HCT116 (cell line): ENCODE measurements at regions not wholly inside any gene's neighbourhood (a gene's known extent, or its start where the extent isn't known, plus 50 kb on each side); places are given as distances from the start of the nearest gene placed in this dataset.

ENCODE experiments used
- ATAC-seq: fragments of 200-7000 bp; cut with Tn5 transposase; 2 replicates; pipeline ENCODE4 v1.9.1; 2020; ENCODE audit warnings: mild to moderate bottlenecking, moderate library complexity
- BruUV-seq: library from RNA; stranded (reverse); fragments of 400-500 nt; replicated peaks from 2 replicates; lab custom pipeline; 2021; lab: Mats Ljungman, UMichigan
- CTCF ChIA-PET: fragments of 300-600 bp; sonication (Branson Sonifier 250); formaldehyde crosslinking; loops from one replicate; lab custom pipeline; 2021; ENCODE audit warnings: antibody characterized with exemption; lab: Charles Lee
- POLR2A ChIA-PET: fragments of 300-600, 350-600 bp; sonication (Branson Sonifier 250); formaldehyde crosslinking; loops from one replicate; lab custom pipeline; 2021; ENCODE audit warnings: antibody characterized with exemption; lab: Charles Lee
- RAD21 ChIA-PET, 2 experiments: fragments of 300-600 bp; sonication (Branson Sonifier 250); formaldehyde crosslinking; loops; one replicate each; lab custom pipeline; 2023; ENCODE audit warnings: low total read pairs in 2 of 2; ENCODE audit not compliant: uncharacterized antibody in 2 of 2, unreplicated experiment in 2 of 2, low non-redundant PET in 1 of 2; lab: Charles Lee
- DNase-seq: peaks from one replicate; pipeline ENCODE4 v3.0.0-alpha.2; 2010; ENCODE audit warnings: low read depth, low spot score
- H2AFZ ChIP-seq: fragments of 200-600 bp; shearing (Covaris generic), sonication (generic); 2 replicates; pipeline ENCODE4 v1.6.1; 2017; ENCODE audit warnings: low read depth, mixed run types, mixed read lengths, antibody characterized with exemption, low read length; ENCODE audit not compliant: poor library complexity, severe bottlenecking
- H3K27ac ChIP-seq: 2 replicates; pipeline ENCODE4 v1.5.1; 2012; ENCODE audit warnings: low read depth, low read length
- H3K27me3 ChIP-seq: fragments of 200-600 bp; sonication (generic); 2 replicates; pipeline ENCODE4 v1.6.1; 2016; ENCODE audit warnings: mixed run types, low read length, mixed read lengths; ENCODE audit not compliant: insufficient read depth
- H3K36me3 ChIP-seq, 2 experiments: fragments of 200-500 bp in 1 of 2; fragments of 200-600 bp in 1 of 2; sonication (Bioruptor generic) in 1 of 2; sonication (generic) in 1 of 2; 2 replicates each; pipeline versions ENCODE4 v1.5.1 to v1.6.1; 2014 to 2016; ENCODE audit warnings: low read length in 2 of 2, inconsistent platforms in 1 of 2, mixed read lengths in 1 of 2, mixed run types in 1 of 2; ENCODE audit not compliant: insufficient read depth in 2 of 2, control insufficient read depth in 1 of 2
- H3K4me1 ChIP-seq, 2 experiments: fragments of 200-600 bp in 1 of 2; sonication (generic) in 1 of 2; 2 replicates each; pipeline versions ENCODE4 v1.5.1 to v1.6.1; 2012 to 2017; ENCODE audit warnings: low read length in 2 of 2, inconsistent platforms in 1 of 2, mild to moderate bottlenecking in 1 of 2, mixed read lengths in 1 of 2, mixed run types in 1 of 2, moderate library complexity in 1 of 2; ENCODE audit not compliant: insufficient read depth in 2 of 2, control insufficient read depth in 1 of 2
- H3K4me2 ChIP-seq: fragments of 200-600 bp; sonication (generic); 2 replicates; pipeline ENCODE4 v1.6.1; 2017; ENCODE audit warnings: mixed run types, low read length, mixed read lengths
- H3K4me3 ChIP-seq, 2 experiments: fragments of 200-600 bp in 1 of 2; sonication (generic) in 1 of 2; replicated peaks in 1 of 2; 2 replicates each; pipeline ENCODE4 v1.5.1; 2011 to 2016; ENCODE audit warnings: low read length in 2 of 2, control low read depth in 1 of 2, low read depth in 1 of 2, mild to moderate bottlenecking in 1 of 2, mixed read lengths in 1 of 2, mixed run types in 1 of 2
- H3K79me2 ChIP-seq: fragments of 200-600 bp; sonication (generic); 2 replicates; pipeline ENCODE4 v1.6.1; 2017; ENCODE audit warnings: mild to moderate bottlenecking, mixed run types, low read length, moderate library complexity, mixed read lengths; ENCODE audit not compliant: insufficient read depth
- H3K9ac ChIP-seq: fragments of 200-600 bp; sonication (generic); 2 replicates; pipeline ENCODE4 v1.6.1; 2016; ENCODE audit warnings: low read length, mixed read lengths
- H3K9me2 ChIP-seq: fragments of 200-600 bp; sonication (generic), shearing (Covaris generic); 2 replicates; pipeline ENCODE4 v1.6.1; 2017; ENCODE audit warnings: mixed run types, mild to moderate bottlenecking, moderate library complexity; ENCODE audit not compliant: insufficient read depth
- H3K9me3 ChIP-seq, 2 experiments: fragments of 200-500 bp in 1 of 2; fragments of 200-600 bp in 1 of 2; sonication (Bioruptor generic) in 1 of 2; sonication (generic) in 1 of 2; 2 replicates each; pipeline ENCODE4 v1.6.1; 2014 to 2017; ENCODE audit warnings: low read length in 2 of 2, mixed read lengths in 2 of 2, inconsistent platforms in 1 of 2, low read depth in 1 of 2, mild to moderate bottlenecking in 1 of 2, mixed run types in 1 of 2, moderate library complexity in 1 of 2; ENCODE audit not compliant: control insufficient read depth in 1 of 2, insufficient read depth in 1 of 2
- H4K20me1 ChIP-seq: fragments of 200-600 bp; sonication (generic), shearing (Covaris generic); 2 replicates; pipeline ENCODE4 v1.6.1; 2017; ENCODE audit warnings: mixed run types, mild to moderate bottlenecking, moderate library complexity; ENCODE audit not compliant: insufficient read depth
- CBX3 ChIP-seq: IDR thresholded peaks from 2 replicates; pipeline ENCODE4 v1.6.1; 2012; ENCODE audit warnings: low read depth
- CEBPB ChIP-seq: IDR thresholded peaks from 2 replicates; pipeline ENCODE4 v1.6.1; 2012; ENCODE audit warnings: low read depth
- EGR1 ChIP-seq: IDR thresholded peaks from 2 replicates; pipeline ENCODE4 v1.6.1; 2012; ENCODE audit warnings: low read depth
- ELF1 ChIP-seq: IDR thresholded peaks from 2 replicates; pipeline ENCODE4 v1.6.1; 2012; ENCODE audit warnings: low read depth, borderline replicate concordance
- EZH2 ChIP-seq: fragments of 200-600 bp; sonication (generic); IDR thresholded peaks from 2 replicates; pipeline ENCODE4 v1.6.1; 2017; ENCODE audit warnings: antibody characterized with exemption, mixed run types
- FOSL1 ChIP-seq: IDR thresholded peaks from 2 replicates; pipeline ENCODE4 v1.6.1; 2012; ENCODE audit warnings: low read depth
- JUND ChIP-seq: IDR thresholded peaks from 2 replicates; pipeline ENCODE4 v1.6.1; 2012
- POLR2A ChIP-seq: IDR thresholded peaks from 2 replicates; pipeline ENCODE4 v1.7.0; 2011; ENCODE audit warnings: borderline replicate concordance; ENCODE audit not compliant: insufficient read depth, insufficient read length; ENCODE audit errors: extremely low read depth
- POLR2AphosphoS5 ChIP-seq: IDR thresholded peaks from 2 replicates; pipeline ENCODE4 v1.6.1; 2011; ENCODE audit warnings: mild to moderate bottlenecking, low read depth, low read length, moderate library complexity
- REST ChIP-seq: IDR thresholded peaks from 2 replicates; pipeline ENCODE4 v1.6.1; 2012; ENCODE audit warnings: low read depth
- SP1 ChIP-seq: IDR thresholded peaks from 2 replicates; pipeline ENCODE4 v1.6.1; 2012; ENCODE audit warnings: low read depth
- SRF ChIP-seq: IDR thresholded peaks from 2 replicates; pipeline ENCODE4 v1.6.1; 2012; ENCODE audit warnings: low read depth
- TCF7L2 ChIP-seq: IDR thresholded peaks from 2 replicates; pipeline ENCODE4 v1.7.0; 2011; ENCODE audit warnings: borderline replicate concordance, inconsistent platforms; ENCODE audit not compliant: insufficient read depth, insufficient read length; ENCODE audit errors: extremely low read depth
- YY1 ChIP-seq: IDR thresholded peaks from 2 replicates; pipeline ENCODE4 v1.6.1; 2011; ENCODE audit warnings: low read length, low read depth, moderate library complexity, mild to moderate bottlenecking; ENCODE audit not compliant: insufficient replicate concordance; ENCODE audit errors: extremely low read depth
- ZNF274 ChIP-seq: fragments of 200-500 bp; sonication (Bioruptor generic); IDR thresholded peaks from 2 replicates; pipeline ENCODE4 v1.6.1; 2014; ENCODE audit warnings: mild to moderate bottlenecking, low read depth, low read length, inconsistent platforms
- intact Hi-C: fragments of 100-400 bp; cut with micrococcal nuclease; formaldehyde crosslinking; loops from 2 replicates; pipeline ENCODE4 v1.10.0; 2022
- TF ChIP-seq, protein P1 (sequence below), 3 experiments: fragments of 200-600 bp in 1 of 3; sonication (generic) in 1 of 3; IDR thresholded peaks in 2 of 3; conservative IDR thresholded peaks in 1 of 3; 2 replicates each; pipeline ENCODE4 v1.5.1; 2012 to 2017; ENCODE audit warnings: low read depth in 2 of 3, low read length in 2 of 3, antibody characterized with exemption in 1 of 3, borderline replicate concordance in 1 of 3, control low read depth in 1 of 3, mild to moderate bottlenecking in 1 of 3, mixed read lengths in 1 of 3, mixed run types in 1 of 3, moderate library complexity in 1 of 3; ENCODE audit not compliant: insufficient read depth in 1 of 3
- TF ChIP-seq, protein P2 (sequence below): IDR thresholded peaks from 2 replicates; pipeline ENCODE4 v1.6.1; 2012
- TF ChIP-seq, protein P3 (sequence below): IDR thresholded peaks from 2 replicates; pipeline ENCODE4 v1.6.1; 2011; ENCODE audit warnings: mild to moderate bottlenecking, low read length, moderate library complexity; ENCODE audit not compliant: insufficient replicate concordance; ENCODE audit errors: extremely low read depth

DNA sequence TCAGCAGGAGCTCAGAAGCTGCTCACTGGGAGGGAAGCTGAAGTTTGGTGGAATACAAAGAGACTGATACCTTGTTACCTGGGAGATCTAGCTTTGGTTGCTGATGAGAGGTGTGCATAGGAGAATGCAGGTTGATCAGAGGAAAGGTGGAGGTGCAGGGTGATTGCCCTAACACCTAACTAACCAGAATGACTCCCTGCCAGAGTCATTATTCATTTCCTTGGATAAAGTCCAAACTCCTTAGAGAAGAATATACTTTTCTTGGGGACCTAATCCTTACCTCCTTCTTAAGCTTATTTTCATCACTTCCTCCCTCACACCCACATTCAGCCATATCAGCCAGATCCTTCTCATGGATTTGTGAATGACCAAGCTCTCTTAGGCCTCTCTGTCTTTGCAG lies 814.2 kb upstream of the TENM4 start:
- CTCF ChIA-PET, result no interaction called here

More for the DNA sequence above, 814.2 kb upstream of the TENM4 start:
- Histone ChIP-seq H3K4me2 (no peak overlapping the region), H3K27ac (no peak overlapping the region), H3K4me1 (no peaks in the 10 kb centered on the region), H2AFZ (no peak overlapping the region), H3K9ac (no peak overlapping the region), H3K4me3 (no peak overlapping the region), H3K79me2 (no peaks in the 10 kb centered on the region), H3K27me3 (no peaks in the 10 kb centered on the region), H4K20me1 (no peaks in the 10 kb centered on the region), H3K9me2 (no peaks in the 10 kb centered on the region), H3K9me3 (peaks cover 0 to 20% of the 10 kb centered on the region in 2 experiments; a peak in 2 of 4 replicates), H3K36me3 (no peaks in the 10 kb centered on the region)
- DNase-seq (no peak), ATAC-seq (no peak)
- RAD21 ChIA-PET, result no interaction called here
- POLR2A ChIA-PET, result no interaction called here
- BruUV-seq, result no TSS peak
- TF ChIP-seq SRF (no peak), REST (no peak), JUND (no peak), CBX3 (no peak), EGR1 (no peak), SP1 (no peak), TCF7L2 (no peak), ELF1 (no peak), POLR2A (no peak), POLR2AphosphoS5 (no peak), EZH2 (no peak), YY1 (no peak), FOSL1 (no peak), ZNF274 (no peak), CEBPB (no peak)
- TF ChIP-seq, protein P1, sequence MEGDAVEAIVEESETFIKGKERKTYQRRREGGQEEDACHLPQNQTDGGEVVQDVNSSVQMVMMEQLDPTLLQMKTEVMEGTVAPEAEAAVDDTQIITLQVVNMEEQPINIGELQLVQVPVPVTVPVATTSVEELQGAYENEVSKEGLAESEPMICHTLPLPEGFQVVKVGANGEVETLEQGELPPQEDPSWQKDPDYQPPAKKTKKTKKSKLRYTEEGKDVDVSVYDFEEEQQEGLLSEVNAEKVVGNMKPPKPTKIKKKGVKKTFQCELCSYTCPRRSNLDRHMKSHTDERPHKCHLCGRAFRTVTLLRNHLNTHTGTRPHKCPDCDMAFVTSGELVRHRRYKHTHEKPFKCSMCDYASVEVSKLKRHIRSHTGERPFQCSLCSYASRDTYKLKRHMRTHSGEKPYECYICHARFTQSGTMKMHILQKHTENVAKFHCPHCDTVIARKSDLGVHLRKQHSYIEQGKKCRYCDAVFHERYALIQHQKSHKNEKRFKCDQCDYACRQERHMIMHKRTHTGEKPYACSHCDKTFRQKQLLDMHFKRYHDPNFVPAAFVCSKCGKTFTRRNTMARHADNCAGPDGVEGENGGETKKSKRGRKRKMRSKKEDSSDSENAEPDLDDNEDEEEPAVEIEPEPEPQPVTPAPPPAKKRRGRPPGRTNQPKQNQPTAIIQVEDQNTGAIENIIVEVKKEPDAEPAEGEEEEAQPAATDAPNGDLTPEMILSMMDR (IDR thresholded peaks at IDR 0.05 in 2 of 3, conservative IDR thresholded peaks at IDR 0.05 in 1 of 3; ENCODE audit: borderline replicate concordance in 1 of 3, insufficient read depth in 1 of 3, low read depth in 2 of 3, low read length in 2 of 3), result no peak
- TF ChIP-seq, protein P2, sequence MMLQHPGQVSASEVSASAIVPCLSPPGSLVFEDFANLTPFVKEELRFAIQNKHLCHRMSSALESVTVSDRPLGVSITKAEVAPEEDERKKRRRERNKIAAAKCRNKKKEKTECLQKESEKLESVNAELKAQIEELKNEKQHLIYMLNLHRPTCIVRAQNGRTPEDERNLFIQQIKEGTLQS, result no peak
- TF ChIP-seq, protein P3, sequence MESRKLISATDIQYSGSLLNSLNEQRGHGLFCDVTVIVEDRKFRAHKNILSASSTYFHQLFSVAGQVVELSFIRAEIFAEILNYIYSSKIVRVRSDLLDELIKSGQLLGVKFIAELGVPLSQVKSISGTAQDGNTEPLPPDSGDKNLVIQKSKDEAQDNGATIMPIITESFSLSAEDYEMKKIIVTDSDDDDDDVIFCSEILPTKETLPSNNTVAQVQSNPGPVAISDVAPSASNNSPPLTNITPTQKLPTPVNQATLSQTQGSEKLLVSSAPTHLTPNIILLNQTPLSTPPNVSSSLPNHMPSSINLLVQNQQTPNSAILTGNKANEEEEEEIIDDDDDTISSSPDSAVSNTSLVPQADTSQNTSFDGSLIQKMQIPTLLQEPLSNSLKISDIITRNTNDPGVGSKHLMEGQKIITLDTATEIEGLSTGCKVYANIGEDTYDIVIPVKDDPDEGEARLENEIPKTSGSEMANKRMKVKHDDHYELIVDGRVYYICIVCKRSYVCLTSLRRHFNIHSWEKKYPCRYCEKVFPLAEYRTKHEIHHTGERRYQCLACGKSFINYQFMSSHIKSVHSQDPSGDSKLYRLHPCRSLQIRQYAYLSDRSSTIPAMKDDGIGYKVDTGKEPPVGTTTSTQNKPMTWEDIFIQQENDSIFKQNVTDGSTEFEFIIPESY, result no peak
- intact Hi-C loops, result no loop called here
